ENCODE measurements at regions not wholly inside any gene's neighbourhood (a gene's known extent, or its start where the extent isn't known, plus 50 kb on each side); places are given as distances from the start of the nearest gene placed in this dataset.

DNA sequence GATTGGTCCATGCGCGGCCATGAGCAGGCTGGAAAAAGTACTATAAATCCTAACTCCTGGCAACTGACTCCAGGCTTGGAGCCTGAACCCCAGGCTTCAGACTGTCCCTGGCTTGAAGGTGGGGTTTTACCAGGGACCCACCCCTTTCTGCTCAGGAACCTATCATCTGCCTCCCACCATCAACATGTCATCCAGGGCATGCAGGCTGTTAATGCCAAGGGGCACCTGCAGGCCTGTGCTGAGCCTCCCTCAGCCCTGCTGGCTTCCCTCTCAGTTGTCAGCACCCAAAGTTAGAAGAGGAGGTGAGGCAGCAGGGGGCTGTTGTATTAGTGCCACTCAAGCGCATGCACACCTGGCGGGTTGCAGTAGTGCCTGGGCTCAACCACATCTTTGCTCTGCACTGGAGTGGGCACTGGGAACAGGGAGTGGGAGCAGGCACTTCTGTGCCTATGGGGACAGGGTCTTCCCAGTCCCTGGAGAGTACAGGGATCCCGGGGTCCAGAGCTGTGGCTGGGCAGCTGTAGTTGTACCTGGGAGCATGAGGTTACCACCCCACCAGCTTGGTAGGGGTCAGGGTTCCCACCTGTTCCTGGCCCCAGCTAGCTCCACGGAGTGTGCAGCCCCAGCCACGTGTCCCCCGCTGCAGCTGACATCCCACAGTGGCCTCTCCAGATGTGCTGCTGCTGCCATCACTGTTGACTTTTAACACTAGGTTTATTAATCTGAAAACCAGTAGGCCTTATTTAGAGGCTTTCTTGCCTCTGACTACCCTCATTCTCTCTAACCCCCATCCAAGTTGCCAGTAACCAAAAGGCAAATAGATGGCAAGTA is 306.2 kb upstream of the RIOK2 start:
- Histone ChIP-seq H3K27ac (ENCODE audit: low read depth in 1 of 2, low read length in 2 of 2) (no peak overlapping the region), H3K36me3 (ENCODE audit: control insufficient read depth in 4 of 4, insufficient read depth in 3 of 4, low read depth in 1 of 4, low read length in 3 of 4) (no peaks in the 10 kb centered on the region), H3K9me3 (ENCODE audit: control insufficient read depth in 4 of 4, low read length in 3 of 4) (no peaks in the 10 kb centered on the region), H3K4me3 (ENCODE audit: low read depth in 1 of 3, low read length in 3 of 3) (no peak overlapping the region), H3K27me3 (ENCODE audit: control insufficient read depth in 4 of 4, insufficient read depth in 4 of 4, low read length in 3 of 4) (no peaks in the 10 kb centered on the region), H3K9ac (ENCODE audit: low read depth in 1 of 2, low read length in 2 of 2) (no peak overlapping the region), H3K4me1 (ENCODE audit: control insufficient read depth in 4 of 4, insufficient read depth in 4 of 4, low read length in 3 of 4) (no peaks in the 10 kb centered on the region)
- WGBS: 87% methylated on average over 8 of the region's 8 CpGs
- TF ChIP-seq YY1 (IDR thresholded peaks at IDR 0.05) (no peak), EGR1 (IDR thresholded peaks at IDR 0.05; ENCODE audit: low read depth in 2 of 2) (no peak), ATF3 (IDR thresholded peaks at IDR 0.05) (no peak), RXRA (IDR thresholded peaks at IDR 0.05) (no peak), CTCF (IDR thresholded peaks at IDR 0.05; ENCODE audit: low read depth, low read length, missing input control) (no peak), TAF1 (conservative IDR thresholded peaks at IDR 0.05) (no peak), FOXA1 (IDR thresholded peaks at IDR 0.05) (no peak), FOXA2 (IDR thresholded peaks at IDR 0.05) (no peak), JUND (IDR thresholded peaks at IDR 0.05) (no peak), RAD21 (IDR thresholded peaks at IDR 0.05) (no peak), SP1 (IDR thresholded peaks at IDR 0.05) (no peak), NR2F2 (IDR thresholded peaks at IDR 0.05) (no peak), HNF4G (IDR thresholded peaks at IDR 0.05) (no peak), ZBTB33 (IDR thresholded peaks at IDR 0.05) (no peak), HNF4A (conservative IDR thresholded peaks at IDR 0.05) (no peak)
- TF ChIP-seq, protein P1, sequence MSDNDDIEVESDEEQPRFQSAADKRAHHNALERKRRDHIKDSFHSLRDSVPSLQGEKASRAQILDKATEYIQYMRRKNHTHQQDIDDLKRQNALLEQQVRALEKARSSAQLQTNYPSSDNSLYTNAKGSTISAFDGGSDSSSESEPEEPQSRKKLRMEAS (IDR thresholded peaks at IDR 0.05): no peak
- DNase-seq (ENCODE audit: low spot score): no peak

DNA sequence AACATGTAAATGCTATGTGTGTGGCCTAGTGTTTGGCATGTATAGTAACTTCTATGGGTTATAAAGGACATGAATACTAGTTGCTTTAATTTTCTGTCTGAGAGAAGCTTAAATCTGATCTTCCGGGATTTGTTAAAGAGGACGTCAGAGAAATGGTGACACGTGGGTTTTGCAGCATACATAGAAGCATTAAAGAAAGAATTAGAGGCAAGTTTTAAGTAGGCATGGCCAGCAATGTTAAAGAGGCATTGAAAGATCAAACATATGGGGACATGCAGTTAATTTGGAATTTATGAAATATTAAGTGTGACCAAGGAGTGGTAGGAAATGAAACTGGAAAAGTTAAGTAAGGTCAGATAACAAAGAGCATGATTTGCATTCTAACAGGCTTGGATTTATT is 311.4 kb upstream of the RIOK2 start:
- TF ChIP-seq TAF1 (conservative IDR thresholded peaks at IDR 0.05) (no peak), SP1 (IDR thresholded peaks at IDR 0.05) (no peak)
- Histone ChIP-seq H3K36me3 (ENCODE audit: control insufficient read depth in 4 of 4, insufficient read depth in 3 of 4, low read depth in 1 of 4, low read length in 3 of 4) (no peaks in the 10 kb centered on the region), H3K9ac (ENCODE audit: low read depth in 1 of 2, low read length in 2 of 2) (no peak overlapping the region), H3K4me3 (ENCODE audit: low read depth in 1 of 3, low read length in 3 of 3) (no peak overlapping the region), H3K27ac (ENCODE audit: low read depth in 1 of 2, low read length in 2 of 2) (no peak overlapping the region), H3K27me3 (ENCODE audit: control insufficient read depth in 4 of 4, insufficient read depth in 4 of 4, low read length in 3 of 4) (no peaks in the 10 kb centered on the region), H3K9me3 (ENCODE audit: control insufficient read depth in 4 of 4, low read length in 3 of 4) (no peaks in the 10 kb centered on the region), H3K4me1 (ENCODE audit: control insufficient read depth in 4 of 4, insufficient read depth in 4 of 4, low read length in 3 of 4) (no peaks in the 10 kb centered on the region)
- DNase-seq (ENCODE audit: low spot score): no peak
- WGBS: 84% methylated on average over 3 of the region's 3 CpGs

Measured in liver (tissue), 8 donors.